NOMO-1 treated with dmso at 0.1 percent for 144 hours (cell line): ENCODE measurements at regions not wholly inside any gene's neighbourhood (a gene's known extent, or its start where the extent isn't known, plus 50 kb on each side); places are given as distances from the start of the nearest gene placed in this dataset.

Experiments
- DNase-seq: peaks from one replicate; lab custom pipeline; 2025; ENCODE audit not compliant: unreplicated experiment; lab: John Stamatoyannopoulos, UW

DNA sequence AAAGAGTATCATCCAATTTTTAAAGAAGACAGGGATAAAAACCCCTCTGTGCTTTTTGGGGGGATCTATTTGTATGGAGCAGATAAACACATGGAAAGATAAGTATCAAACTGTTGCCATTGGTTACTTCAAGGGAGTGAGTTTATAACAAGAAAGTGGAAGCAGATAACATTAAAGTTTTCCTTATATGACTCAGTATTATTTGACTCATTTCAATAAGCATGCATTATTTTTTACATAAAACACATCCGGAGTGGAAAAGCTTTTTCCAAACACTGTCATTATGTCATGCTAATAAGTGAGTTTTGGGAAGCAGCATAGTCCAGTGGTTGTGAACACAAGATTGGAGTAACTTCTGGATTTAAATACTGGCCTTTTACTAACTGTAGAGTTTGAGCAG lies 452.2 kb downstream of the LTN1 start:
- no peak for DNase-seq

DNA sequence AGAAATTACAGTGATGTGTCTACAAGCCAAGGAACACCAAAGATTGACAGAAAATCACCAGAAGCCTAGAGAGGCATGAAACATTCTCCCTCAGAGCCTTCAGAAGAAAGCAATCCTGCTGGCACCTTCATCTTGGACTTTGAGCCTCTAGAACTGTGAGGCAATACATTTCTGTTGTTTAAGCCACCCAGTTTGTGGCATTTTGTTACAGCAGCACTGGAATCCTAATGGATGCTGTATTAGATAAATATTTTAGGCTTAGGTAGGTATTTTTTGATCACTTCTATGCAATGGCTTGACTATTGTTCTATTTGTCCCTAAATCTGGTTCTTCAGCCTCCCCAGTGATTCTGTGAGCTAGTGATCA lies 453.1 kb downstream of the LTN1 start:
- no peak for DNase-seq

DNA sequence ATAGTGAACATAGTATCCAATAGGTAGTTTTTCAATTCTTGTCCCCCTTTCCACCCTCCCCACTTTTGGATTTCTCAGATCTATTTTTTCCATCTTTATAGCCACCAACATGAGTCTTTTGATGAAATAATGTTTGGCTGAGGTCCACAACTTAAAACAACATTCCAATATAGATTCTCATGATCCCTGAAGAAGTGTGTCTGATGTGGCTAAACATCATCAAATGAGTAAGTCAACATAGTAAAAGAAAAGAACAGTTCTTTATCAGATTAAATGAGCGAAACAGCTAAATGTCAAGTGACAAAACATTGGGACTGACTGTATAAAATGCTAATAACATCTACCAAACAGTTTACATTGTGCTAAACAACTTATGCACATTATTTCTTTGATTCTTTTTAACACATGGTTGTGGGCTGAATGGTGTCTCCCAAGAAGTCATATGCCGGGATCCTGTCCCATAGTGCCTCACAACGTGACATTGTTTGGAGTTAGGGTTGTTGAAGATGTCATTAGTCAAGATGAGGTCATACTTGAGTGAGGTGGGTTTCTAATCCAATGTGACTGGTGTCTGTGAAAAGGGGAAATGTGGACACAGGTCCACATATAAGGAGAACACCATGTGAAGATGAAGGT lies 453.6 kb downstream of the LTN1 start:
- DNase-seq = no peak

DNA sequence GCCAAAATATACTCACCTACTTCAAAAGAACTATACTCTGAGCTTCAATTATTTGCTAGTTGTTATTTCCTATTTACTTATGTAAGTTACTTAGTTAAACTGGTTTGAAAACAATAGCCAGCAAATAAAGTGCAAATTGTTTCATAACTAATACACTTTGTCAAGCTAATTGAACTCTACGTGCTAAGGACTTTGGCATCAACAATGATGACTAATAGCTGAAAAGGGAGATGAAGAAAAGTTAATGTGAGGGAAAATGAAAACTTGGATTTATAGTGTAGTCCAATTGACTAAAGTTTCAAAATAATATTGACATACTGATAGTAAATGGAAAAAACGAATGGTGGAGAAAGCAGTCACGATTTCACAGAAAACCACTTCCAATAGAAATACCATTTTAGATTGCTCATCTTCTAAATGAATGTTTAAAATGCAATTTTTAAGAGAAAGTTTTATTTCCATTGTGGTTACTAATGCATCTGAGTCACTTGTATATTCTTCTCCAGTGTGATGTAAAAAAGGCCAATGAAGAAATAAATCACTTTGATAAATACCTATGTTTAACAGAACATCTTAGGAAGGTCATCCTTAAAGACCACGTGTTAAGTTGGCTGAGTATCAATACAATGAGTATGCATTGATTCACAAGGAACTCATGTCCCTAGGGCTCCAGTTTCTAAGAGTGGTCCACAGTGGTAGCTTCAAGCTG lies 455.2 kb downstream of the LTN1 start:
- no peak for DNase-seq

DNA sequence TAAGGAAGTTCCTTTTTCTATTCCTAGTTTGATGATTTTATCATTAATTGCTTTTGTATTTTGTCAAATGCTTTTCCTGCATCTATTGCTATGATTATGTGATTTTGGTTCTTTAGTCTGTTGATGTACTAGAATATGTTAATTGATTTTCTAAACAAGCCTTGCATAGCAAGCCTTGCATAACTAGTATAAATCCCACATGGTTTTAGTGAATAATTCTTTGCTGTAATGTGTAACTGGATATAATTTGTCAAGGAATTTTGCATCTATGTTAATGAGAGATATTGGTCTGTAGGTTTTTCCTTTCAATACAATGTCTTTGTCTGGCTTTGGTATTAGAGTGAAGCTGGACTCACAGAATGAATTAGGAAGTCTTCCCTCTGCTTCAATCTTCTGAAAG lies 460.2 kb downstream of the LTN1 start:
- no peak for DNase-seq

DNA sequence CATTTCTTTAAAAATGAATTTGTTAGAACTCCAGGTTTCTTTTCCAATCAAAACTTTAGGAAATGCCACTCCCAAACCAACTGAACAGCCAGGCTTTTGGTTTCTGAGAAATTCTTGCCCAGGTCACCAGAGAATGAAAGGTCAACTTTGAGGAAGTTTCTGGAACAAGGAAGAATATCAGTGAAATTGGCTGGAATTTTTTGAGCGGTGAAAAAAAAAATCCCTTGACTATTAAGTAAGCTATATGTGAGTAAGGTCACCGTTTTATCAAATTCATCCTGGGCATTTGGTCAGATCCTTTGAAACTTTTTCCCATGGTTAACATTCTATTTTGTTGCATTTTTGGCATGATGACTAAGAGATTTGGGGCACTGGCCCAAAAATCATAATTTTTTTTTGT lies 469.3 kb downstream of the LTN1 start:
- no peak for DNase-seq

DNA sequence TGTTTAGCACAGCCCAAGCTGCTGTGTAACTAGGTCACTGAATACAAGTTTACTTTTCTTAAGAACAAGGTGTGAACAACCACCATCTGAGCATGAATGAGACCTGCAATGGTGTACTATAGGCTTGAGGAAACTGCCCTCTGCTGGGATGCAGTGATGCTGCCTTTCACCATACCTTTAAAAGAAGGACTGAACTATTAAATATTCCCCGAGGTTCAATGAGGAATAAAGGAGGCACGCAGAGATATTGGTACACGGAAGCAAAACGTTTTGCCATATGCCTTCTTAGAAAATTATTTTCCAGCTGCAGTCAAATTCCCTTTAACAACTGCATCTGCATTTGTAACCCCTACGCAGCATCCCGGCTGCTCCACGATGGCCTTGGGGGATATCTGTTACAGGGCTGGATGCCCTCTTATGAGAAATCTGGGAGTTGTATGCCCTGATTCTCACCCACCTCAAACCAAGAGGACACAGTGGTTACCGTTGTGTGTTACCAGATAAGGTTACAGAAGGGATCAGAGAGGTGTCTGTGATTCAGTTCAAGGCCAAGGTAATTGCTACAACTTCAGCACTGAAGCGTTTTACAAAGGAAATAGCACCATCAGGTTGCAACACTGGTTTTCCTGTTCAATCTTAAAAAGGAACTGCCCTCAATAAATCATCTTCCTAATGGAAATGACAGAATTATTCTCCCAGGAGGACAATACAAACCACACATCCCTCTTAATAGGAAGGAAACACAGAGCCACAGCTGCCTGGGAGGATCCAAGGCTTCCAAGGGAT lies 470.5 kb downstream of the LTN1 start:
- no peak for DNase-seq

DNA sequence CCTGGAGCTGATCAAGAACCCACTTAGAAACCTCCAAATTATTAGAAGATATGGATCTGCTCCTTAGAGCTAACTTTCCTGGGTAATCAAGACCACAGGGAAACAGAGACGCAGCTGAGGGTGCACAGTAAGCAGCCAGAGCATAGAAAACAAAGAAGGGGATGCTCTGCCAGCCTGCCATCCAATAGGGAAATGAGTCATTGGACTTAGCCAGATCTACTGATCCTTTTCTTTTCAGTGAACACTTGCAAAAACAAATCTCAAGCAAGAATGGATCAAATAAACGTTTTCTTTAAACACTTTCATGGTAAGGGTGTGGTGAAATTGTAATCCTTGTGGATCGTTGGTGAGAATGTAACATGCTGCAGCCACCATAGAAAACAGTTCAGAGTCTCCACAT lies 474.0 kb downstream of the LTN1 start:
- DNase-seq = no peak

DNA sequence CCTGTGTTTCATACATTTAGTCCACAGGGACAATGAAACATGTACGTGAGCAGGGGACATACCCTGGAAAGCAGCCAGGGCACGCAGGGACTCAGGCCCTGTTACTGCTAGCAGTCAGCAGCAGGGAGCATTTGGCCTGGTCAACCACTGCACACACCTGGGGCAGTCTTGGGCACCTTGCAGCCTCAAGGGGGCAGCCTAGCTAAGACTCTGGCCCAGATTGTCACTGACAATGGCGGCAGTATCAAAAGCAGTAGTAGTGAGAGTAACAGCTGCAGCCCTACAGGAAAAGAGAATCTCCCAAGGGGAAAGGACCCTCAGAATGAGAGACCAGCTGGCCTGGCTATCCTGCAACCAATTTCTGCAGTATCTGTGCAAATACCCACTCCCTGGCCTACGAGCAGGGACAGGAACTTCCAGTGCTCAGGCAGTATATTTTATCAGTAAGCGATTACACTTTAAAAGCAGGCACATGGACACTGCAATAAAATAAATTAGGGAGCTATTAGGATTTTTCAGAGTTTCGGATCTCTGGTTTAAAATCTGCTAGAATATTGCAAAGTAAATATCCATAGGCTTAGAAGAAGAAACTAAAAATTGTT lies 475.6 kb downstream of the LTN1 start:
- no peak for DNase-seq

DNA sequence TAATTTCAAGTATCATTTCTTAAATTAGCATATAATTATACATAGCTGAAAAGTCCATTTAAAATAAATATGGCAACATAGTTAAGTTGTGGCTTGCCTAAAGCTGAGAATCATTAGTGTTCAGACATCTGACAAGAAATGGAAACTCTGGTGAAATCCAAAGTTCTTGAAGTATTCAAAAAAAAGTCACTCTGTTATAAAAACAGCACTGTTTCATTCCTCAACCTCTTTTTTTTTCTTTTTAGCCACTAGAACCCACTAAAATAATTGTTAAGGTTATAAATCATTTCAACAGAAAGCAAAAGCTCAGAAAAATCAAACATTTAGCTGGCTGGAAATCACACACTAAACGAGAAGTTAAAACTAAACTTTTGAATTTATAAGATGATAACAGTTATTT lies 476.7 kb downstream of the LTN1 start:
- DNase-seq = no peak

DNA sequence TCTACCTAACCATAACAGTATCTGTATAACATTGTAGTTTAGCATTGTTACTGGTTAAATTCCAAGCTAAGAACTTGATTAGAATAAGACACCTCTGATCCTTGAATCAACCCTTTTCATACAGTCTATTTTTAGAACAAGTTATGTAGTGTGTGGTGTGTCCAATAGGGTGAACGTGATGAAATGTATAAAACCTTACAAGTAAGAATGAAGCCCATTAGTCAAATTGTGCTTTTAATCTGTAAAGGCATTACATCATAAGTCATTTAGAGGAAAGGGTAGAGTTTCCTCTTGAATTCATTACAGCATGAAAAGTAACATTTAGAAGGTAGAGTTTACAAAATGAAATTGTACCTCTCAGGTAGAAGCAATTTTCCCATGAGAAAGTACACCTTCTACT lies 479.2 kb downstream of the LTN1 start:
- DNase-seq = no peak

DNA sequence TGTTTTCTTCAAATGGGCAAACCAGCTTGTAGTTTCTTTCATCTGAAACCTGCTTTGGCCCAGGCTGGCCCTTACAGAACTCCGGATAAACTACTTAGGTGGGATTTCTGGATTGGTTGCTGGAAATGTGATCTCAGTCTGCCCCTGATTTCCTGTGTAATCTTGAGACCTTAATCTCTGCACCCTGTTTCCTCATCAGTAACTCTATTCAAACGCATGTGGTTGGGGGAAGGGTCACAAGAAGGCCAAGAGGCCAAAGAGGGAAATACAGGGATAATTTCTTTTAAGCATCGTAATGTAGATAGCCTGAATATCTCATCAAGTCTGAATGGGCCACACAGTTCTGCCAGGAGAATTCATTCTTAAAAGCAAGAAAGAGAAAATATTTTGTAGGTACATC lies 483.6 kb downstream of the LTN1 start:
- DNase-seq = no peak

DNA sequence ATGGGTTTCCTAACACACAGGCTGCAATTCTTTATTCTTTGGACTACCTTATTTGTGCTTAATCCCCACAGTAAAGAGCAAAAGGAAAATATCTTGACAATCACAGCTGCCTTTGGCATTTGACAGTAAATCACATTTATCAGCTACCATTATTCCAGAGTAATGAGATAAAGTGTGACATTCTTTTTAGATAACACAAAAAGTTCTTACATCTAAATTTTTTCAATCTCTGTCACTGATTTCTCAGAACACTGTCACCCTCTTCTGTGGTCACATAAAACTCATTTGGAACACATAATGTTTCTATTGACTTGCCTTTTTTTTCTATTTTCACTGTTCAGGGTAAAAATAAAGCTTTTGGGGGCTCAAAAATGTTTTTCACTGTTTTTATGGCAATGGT lies 484.6 kb downstream of the LTN1 start:
- no peak for DNase-seq

DNA sequence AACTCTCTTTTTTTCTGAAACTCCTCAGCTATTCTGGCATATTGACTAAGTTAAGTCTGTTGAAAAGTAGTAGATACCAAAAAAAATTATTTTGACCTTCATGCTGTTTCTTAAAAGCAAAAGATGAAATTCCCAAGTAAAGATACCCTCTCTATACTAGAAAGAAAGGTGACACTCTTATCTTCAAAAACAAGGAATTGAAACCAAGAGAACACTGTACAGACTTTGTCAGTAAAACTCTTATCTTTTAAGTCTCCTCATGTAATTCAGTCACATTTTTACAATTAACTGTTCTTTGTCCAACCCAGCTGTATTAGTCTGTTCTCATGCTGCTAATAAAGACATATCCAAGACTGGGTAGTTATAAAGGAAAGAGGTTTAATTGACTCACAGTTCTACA lies 496.2 kb downstream of the LTN1 start:
- DNase-seq = no peak

DNA sequence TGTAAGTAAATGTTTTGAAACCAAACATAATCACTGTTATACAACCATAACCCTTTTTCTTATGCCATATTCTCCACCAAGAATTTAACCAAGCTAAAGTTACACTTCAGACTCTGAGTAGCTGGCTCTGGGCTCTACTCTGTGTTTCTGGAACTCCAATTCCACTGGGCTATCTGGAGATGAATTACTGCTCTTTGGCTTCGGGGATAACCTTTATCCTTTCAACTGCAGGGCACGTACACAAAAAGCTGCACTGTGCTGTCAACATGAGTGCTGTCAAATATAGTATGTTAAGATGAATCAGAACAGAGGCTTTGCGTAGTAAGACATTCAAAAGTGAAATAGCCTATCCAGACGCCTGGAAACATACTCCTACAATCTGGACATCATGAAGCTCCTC lies 500.6 kb downstream of the LTN1 start:
- no peak for DNase-seq

DNA sequence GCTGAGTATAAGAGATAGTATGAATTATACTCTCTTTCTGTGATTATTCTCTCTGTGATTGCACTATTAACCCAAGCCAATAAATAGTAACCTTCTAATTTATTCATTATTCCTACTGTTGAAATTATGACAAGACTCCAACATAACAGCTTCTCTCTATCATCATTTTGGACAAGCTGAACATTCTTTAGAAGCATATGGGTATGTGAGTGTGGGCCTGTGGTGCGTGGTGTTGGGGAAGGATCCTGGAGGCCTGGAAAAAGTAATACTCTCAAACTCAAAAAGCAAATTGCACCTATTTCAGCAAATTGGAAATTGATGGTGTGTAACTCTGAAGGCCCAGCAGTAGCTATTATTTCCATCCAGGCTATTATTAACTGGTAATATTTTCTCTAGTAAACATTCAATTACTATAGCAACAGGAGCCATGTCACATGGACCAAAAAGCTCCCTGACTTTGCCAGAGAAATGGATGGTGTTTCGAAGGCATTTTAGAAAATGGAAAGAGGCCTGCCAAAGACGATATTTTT lies 502.8 kb downstream of the LTN1 start:
- no peak for DNase-seq

DNA sequence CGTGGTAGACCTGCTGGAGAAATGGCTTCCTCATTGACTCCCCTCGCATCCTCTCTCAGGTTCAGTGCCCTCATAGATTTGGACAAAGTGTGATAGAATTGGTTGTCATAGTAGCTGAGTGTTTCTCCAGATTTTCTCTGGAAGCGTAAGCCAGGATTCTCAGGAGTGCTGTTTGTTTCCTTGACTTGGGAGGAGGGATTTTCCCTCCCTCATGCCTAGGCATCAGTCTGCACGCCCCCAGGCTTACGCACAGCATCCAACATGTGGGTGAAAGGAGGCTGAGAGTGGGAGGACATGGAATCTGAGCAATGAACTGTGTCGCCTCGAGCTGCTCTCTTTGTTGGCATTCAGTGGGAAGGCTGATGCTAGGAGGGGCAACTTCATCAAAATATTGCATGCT lies 503.5 kb downstream of the LTN1 start:
- no peak for DNase-seq

DNA sequence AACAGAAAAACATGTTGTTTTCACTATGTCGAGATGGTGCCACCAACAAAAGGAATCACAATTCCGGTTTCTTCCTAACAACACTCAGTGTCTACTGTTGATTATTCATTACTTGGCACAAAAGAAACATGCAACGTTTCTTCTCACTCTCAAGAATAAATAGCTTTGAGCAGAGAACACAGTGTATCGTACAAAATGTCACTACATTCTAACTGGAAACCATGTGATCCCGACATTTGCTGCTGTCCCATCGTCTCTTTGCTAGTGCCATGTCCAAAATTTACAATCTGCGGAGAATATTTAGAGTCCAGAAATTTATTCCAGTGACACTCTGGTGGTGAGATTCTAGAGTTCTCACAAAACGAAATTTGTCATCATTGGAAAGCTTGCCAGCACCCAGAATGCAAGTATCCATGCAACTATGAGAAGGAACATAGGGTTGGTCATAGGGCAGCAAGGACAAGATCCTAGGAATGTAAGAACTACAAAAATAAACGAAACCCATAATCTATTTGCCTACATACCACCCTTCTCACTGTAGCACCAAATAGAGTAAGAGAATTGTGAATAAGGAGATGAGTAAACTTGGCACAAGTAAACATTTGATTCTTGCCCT lies 505.1 kb downstream of the LTN1 start:
- DNase-seq = no peak

DNA sequence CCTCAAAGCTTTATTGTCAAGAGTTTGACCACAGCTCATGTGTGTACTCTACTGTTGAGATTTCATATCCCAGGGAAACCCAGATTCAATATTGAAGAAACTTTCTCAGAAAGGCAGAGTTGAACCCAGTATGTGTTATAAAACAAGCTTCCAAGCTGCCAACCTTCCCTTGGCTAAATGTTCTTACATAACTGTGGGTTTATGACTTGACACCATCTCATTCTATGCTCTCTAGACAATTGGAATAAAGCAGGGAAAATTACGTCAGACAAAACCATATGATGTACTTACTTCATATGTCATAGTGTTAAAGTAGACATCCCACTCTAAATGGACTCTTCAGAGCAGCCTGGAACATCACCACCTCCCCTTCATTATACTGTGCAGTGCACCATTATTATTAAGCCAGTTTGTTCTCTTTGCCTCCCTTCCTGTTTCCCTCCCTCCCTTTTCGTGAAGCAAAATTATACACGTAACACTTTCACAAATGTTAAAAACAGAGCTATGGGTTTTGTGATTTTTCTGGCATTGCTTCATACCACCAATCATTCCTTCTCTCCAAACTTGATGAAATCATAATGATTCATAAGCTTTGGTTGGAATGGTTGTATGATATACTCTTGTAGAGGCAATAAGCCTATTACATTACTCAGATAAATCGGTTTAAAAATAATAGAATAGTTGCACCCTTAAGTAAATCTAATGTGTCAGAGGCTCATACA lies 507.2 kb downstream of the LTN1 start:
- no peak for DNase-seq

DNA sequence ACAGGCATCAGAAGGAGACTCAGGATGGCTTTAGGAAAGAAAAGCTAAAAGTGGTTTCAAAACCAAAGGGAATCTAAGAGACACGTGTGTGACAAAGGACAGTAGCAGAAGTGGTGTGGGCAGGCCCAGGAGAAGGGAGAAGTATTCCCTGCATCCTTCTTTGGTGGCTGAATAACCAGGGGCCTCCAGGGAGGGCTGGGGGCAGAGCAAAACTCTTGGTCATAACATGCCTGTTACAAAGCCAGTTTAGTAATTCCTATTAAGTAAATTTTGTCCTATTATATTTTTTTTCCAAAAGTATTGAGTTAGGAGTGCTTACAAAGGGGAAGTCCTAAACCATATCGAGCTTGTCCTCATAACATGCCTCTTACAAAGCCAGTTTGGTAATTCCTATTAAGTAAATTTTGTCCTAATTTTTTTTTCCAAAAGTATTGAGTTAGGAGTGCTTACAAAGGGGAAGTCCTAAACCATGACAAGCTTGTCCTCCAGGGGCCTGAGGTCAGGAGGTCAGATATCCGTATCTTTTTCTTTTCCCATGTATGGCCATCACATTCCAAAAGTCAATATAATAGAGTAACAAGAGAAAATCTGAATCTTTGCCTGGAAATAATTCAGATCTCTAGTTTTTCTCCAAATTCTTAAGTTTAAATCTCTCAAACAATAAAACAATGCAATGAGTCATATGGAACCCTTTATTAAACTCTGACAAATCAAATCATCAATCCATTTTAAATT lies 509.2 kb downstream of the LTN1 start:
- DNase-seq = no peak
